ENCODE measurements at regions not wholly inside any gene's neighbourhood (a gene's known extent, or its start where the extent isn't known, plus 50 kb on each side); places are given as distances from the start of the nearest gene placed in this dataset.

GRCh38 chr9:109551651-109552050, 53.5 kb upstream of the PTPN3 start:
- TF ChIP-seq CTCF (IDR thresholded peaks at IDR 0.05) (no peak), POLR2A (IDR thresholded peaks at IDR 0.05) (no peak)

All from esophagus squamous epithelium (tissue), 4 donors.